ENCODE measurements at regions not wholly inside any gene's neighbourhood (a gene's known extent, or its start where the extent isn't known, plus 50 kb on each side); places are given as distances from the start of the nearest gene placed in this dataset.
"Not testable (repeated sequence)": the region's sequence is repeated elsewhere in the genome, so short reads cannot be mapped to it uniquely, and the experiment has no call there.

DNA sequence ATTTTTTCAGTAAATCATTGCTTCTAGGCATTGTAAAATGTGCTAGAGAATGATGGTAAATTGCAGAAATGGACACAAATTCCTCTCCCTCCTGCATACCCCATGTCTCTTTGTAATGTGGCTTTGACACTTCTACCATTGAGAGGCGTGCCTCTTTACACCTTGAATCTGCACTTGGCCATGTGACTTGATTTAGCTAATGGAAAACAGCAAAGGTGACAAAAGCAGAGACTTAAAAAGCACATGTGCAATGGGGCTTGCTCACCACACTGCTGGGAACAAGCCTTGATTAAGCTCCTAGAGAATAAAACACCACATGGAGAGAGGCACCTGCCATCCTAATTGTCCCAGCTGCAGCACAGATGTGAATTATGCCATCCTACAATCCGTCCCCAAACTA lies 69.9 kb upstream of the NAA35 start:
- Histone ChIP-seq H3K36me3 (ENCODE audit: control insufficient read depth in 3 of 3, insufficient read depth in 2 of 3, low read depth in 1 of 3, low read length in 3 of 3) (no peaks in the 10 kb centered on the region), H3K27me3 (ENCODE audit: control insufficient read depth in 3 of 3, insufficient read depth in 3 of 3, low read length in 3 of 3) (no peaks in the 10 kb centered on the region), H3K4me1 (ENCODE audit: control insufficient read depth in 3 of 3, insufficient read depth in 2 of 3, low read depth in 1 of 3, low read length in 2 of 3) (no peaks in the 10 kb centered on the region), H3K4me3 (ENCODE audit: low read depth in 1 of 3, low read length in 3 of 3) (no peak overlapping the region), H3K9me3 (ENCODE audit: control insufficient read depth in 2 of 2, insufficient read depth in 1 of 2, low read depth in 1 of 2, low read length in 1 of 2) (no peaks in the 10 kb centered on the region), H3K27ac (ENCODE audit: low read depth in 1 of 3, low read length in 2 of 3) (no peak overlapping the region)
- 71 to 75% (median 75%) methylated on average over 2 of the region's 2 CpGs for WGBS, 3 donors
- DNase-seq (no peak), FAIRE-seq (no peak)

DNA sequence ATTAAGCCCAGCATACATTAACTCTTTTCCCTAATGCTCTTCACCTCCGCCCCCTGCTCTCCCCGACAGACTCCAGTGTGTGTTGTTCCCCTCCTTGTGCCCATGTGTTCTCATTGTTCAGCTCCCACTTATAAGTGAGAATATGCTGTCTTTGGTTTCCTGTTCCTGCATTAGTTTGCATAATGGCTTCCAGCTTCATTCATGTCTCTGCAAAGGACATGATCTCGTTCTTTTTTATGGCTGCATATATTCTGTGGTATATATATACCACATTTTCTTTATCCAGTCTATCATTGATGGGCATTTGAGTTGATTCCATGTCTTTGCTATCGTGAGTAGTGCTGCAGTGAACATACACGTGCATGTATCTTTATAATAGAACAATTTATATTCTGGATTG lies 69.3 kb upstream of the NAA35 start:
- H3K9me3 ChIP-seq (ENCODE audit: control insufficient read depth in 2 of 2, insufficient read depth in 1 of 2, low read depth in 1 of 2, low read length in 1 of 2); DNase-seq; H3K27ac ChIP-seq (ENCODE audit: low read depth in 1 of 3, low read length in 2 of 3); H3K4me1 ChIP-seq (ENCODE audit: control insufficient read depth in 3 of 3, insufficient read depth in 2 of 3, low read depth in 1 of 3, low read length in 2 of 3); H3K4me3 ChIP-seq (ENCODE audit: low read depth in 1 of 3, low read length in 3 of 3); H3K27me3 ChIP-seq (ENCODE audit: control insufficient read depth in 3 of 3, insufficient read depth in 3 of 3, low read length in 3 of 3); FAIRE-seq; H3K36me3 ChIP-seq (ENCODE audit: control insufficient read depth in 3 of 3, insufficient read depth in 2 of 3, low read depth in 1 of 3, low read length in 3 of 3): not testable (repeated sequence)
- 59 to 80% (median 78%) methylated on average over 5 of the region's 5 CpGs for WGBS, 3 donors

DNA sequence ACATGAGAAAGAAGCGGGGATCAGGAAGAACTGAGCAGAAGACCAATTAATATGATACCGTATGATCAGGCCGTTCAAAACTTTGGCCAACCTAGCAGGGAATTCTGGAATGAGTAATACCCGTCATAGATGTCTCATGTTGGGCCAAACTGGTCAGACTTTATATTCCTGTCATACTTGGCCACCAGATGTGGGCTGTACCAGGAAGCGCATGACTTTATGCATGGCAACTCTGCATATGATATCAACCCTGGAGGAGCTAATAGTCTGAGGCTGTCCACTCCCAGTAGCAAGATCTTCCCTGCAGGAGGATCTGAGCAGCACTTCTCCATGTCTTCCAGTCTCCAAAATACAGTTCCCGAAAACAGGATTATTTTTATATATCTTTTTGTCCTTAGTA lies 68.5 kb upstream of the NAA35 start:
- Histone ChIP-seq H3K4me1 (ENCODE audit: control insufficient read depth in 3 of 3, insufficient read depth in 2 of 3, low read depth in 1 of 3, low read length in 2 of 3) (no peaks in the 10 kb centered on the region), H3K4me3 (ENCODE audit: low read depth in 1 of 3, low read length in 3 of 3) (no peak overlapping the region), H3K27me3 (ENCODE audit: control insufficient read depth in 3 of 3, insufficient read depth in 3 of 3, low read length in 3 of 3) (no peaks in the 10 kb centered on the region), H3K9me3 (ENCODE audit: control insufficient read depth in 2 of 2, insufficient read depth in 1 of 2, low read depth in 1 of 2, low read length in 1 of 2) (no peaks in the 10 kb centered on the region), H3K36me3 (ENCODE audit: control insufficient read depth in 3 of 3, insufficient read depth in 2 of 3, low read depth in 1 of 3, low read length in 3 of 3) (no peaks in the 10 kb centered on the region), H3K27ac (ENCODE audit: low read depth in 1 of 3, low read length in 2 of 3) (no peak overlapping the region)
- DNase-seq = no peak
- no peak for FAIRE-seq
- WGBS, 3 donors = 95 to 96% (median 95%) methylated on average over 6 of the region's 6 CpGs

DNA sequence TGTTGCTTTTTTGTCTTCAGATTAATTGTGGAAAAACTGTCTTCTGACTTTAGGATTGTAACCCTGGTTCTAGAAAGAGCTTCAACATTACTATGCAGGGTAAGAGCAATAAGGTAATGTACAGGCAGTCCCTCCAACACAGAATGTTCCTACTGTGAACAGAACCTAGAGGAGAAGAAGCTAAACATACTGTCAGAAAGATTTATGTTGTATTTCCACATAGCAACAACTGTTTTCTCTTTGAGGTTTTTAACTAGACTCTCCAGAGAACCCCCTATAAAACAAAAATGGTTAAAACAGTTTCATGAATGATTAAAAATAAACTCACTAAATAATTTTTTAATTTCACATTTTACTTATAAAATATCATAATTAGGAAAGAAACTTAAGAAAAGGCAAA lies 64.3 kb upstream of the NAA35 start:
- Histone ChIP-seq H3K27me3 (ENCODE audit: control insufficient read depth in 3 of 3, insufficient read depth in 3 of 3, low read length in 3 of 3) (no peaks in the 10 kb centered on the region), H3K36me3 (ENCODE audit: control insufficient read depth in 3 of 3, insufficient read depth in 2 of 3, low read depth in 1 of 3, low read length in 3 of 3) (no peaks in the 10 kb centered on the region), H3K4me3 (ENCODE audit: low read depth in 1 of 3, low read length in 3 of 3) (no peak overlapping the region), H3K9me3 (ENCODE audit: control insufficient read depth in 2 of 2, insufficient read depth in 1 of 2, low read depth in 1 of 2, low read length in 1 of 2) (no peaks in the 10 kb centered on the region), H3K4me1 (ENCODE audit: control insufficient read depth in 3 of 3, insufficient read depth in 2 of 3, low read depth in 1 of 3, low read length in 2 of 3) (no peaks in the 10 kb centered on the region), H3K27ac (ENCODE audit: low read depth in 1 of 3, low read length in 2 of 3) (no peak overlapping the region)
- FAIRE-seq (peak; percentile 36), DNase-seq (no peak)

DNA sequence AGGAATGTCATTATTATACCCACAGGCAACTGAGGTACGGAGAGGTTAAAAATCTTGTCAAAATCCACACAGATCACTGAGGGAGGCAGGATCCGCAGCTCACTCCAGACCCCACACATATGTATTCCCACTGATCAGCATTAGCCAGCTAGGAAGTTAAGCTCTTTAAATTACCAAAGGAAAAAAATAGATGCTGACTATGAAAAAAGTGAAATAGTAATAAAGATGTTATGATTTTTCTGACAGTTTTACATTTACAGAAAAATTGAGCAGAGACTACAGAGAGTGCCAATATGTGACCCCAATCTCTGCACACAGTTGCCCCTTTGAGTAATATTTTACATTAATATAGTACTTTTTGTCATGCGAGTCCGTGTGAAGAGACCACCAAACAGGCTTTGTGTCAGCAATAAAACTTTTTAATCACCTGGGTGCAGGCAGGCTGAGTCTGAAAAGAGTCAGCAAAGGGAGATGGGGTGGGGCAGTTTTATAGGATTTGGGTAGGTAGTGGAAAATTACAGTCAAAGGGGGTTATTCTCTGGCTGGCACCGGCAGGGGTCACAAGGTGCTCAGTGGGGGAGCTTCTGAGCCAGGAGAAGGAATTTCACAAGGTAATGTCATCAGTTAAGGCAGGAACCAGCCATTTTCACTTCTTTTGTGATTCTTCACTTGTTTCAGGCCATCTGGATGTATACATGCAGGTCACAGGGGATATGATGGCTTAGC lies 61.9 kb upstream of the NAA35 start:
- not testable (repeated sequence) for FAIRE-seq; H3K36me3 ChIP-seq (ENCODE audit: control insufficient read depth in 3 of 3, insufficient read depth in 2 of 3, low read depth in 1 of 3, low read length in 3 of 3); H3K9me3 ChIP-seq (ENCODE audit: control insufficient read depth in 2 of 2, insufficient read depth in 1 of 2, low read depth in 1 of 2, low read length in 1 of 2); H3K27ac ChIP-seq (ENCODE audit: low read depth in 1 of 3, low read length in 2 of 3); H3K4me3 ChIP-seq (ENCODE audit: low read depth in 1 of 3, low read length in 3 of 3); H3K4me1 ChIP-seq (ENCODE audit: control insufficient read depth in 3 of 3, insufficient read depth in 2 of 3, low read depth in 1 of 3, low read length in 2 of 3); H3K27me3 ChIP-seq (ENCODE audit: control insufficient read depth in 3 of 3, insufficient read depth in 3 of 3, low read length in 3 of 3); DNase-seq
- WGBS, 3 donors = 70 to 81% (median 80%) methylated on average over 5 of the region's 5 CpGs

DNA sequence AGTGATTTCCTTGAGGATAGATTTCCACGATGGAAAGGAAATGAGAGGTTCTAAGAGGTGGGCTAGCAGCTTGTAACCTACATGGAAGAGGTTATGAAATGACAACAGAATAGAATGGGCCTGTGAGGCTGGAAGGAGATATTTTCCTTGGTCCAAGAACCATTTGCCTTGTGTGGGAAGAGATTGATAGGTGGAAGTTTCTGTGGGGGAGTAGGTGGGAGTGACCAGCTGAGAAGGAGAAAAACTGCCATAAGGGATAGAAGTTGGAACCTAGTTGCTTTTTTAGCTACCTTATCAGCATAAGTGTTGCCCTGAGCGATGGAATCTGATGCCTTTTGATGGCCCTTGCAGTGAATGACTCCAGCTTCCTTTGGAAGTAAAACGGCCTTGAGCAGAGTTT lies 60.4 kb upstream of the NAA35 start:
- not testable (repeated sequence) for H3K4me1 ChIP-seq (ENCODE audit: control insufficient read depth in 3 of 3, insufficient read depth in 2 of 3, low read depth in 1 of 3, low read length in 2 of 3); H3K9me3 ChIP-seq (ENCODE audit: control insufficient read depth in 2 of 2, insufficient read depth in 1 of 2, low read depth in 1 of 2, low read length in 1 of 2); FAIRE-seq; H3K27ac ChIP-seq (ENCODE audit: low read depth in 1 of 3, low read length in 2 of 3); H3K36me3 ChIP-seq (ENCODE audit: control insufficient read depth in 3 of 3, insufficient read depth in 2 of 3, low read depth in 1 of 3, low read length in 3 of 3); DNase-seq; H3K4me3 ChIP-seq (ENCODE audit: low read depth in 1 of 3, low read length in 3 of 3); H3K27me3 ChIP-seq (ENCODE audit: control insufficient read depth in 3 of 3, insufficient read depth in 3 of 3, low read length in 3 of 3)
- 75 to 87% (median 76%) methylated on average over 3 of the region's 3 CpGs for WGBS, 3 donors

DNA sequence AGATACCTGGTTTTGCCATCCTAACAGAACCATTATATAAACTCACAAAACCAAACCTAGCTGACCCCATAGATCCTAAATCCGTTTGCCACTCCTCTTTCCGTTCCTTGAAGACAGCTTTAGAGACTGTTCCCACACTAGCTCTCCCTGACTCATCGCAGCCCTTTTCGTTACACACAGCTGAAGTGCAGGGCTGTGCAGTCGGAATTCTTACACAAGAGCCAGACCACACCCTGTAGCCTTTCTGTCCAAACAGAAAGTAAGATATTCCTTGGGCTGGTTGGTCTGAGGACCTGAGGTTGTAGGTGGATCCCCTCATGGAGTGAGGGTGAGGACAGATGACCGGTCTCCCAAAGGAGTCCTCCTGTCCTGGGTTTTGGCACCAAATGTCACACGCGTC lies 56.7 kb upstream of the NAA35 start:
- no peak overlapping the region for H3K27ac ChIP-seq (ENCODE audit: low read depth in 1 of 3, low read length in 2 of 3)
- FAIRE-seq = no peak
- DNase-seq = no peak
- no peak overlapping the region for H3K4me3 ChIP-seq (ENCODE audit: low read depth in 1 of 3, low read length in 3 of 3)
- no peaks in the 10 kb centered on the region for H3K4me1 ChIP-seq (ENCODE audit: control insufficient read depth in 3 of 3, insufficient read depth in 2 of 3, low read depth in 1 of 3, low read length in 2 of 3)
- WGBS, 3 donors = 93 to 94% (median 93%) methylated on average over 8 of the region's 8 CpGs
- H3K27me3 ChIP-seq (ENCODE audit: control insufficient read depth in 3 of 3, insufficient read depth in 3 of 3, low read length in 3 of 3) = no peaks in the 10 kb centered on the region
- peaks cover 0 to 4% (median 0%) of the 10 kb centered on the region in 3 donors for H3K36me3 ChIP-seq (ENCODE audit: control insufficient read depth in 3 of 3, insufficient read depth in 2 of 3, low read depth in 1 of 3, low read length in 3 of 3)
- H3K9me3 ChIP-seq (ENCODE audit: control insufficient read depth in 2 of 2, insufficient read depth in 1 of 2, low read depth in 1 of 2, low read length in 1 of 2) = peaks cover 0 to 4% of the 10 kb centered on the region in 2 donors

DNA sequence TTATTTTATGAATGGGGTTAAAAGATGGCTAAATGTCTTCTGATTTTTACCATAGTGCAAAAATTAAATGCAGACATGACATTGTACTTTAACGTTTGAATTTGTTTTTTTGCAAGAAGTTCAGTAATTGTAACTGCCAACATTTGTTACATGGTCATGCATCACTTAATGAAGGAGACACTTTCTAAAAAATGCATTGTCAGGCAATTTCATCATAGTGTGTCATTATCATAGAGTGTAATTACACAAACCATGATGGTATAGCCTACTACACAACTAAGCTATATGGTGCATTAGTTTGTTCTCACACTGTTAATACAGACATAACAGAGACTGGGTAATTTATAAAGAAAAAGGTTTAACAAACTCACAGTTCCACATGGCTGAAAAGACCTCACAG lies 50.0 kb upstream of the NAA35 start:
- WGBS, 3 donors = 77 to 91% (median 83%) methylated on average over 1 of the region's 1 CpG
- DNase-seq = no peak
- FAIRE-seq = no peak
- no peaks in the 10 kb centered on the region for H3K27me3 ChIP-seq (ENCODE audit: control insufficient read depth in 3 of 3, insufficient read depth in 3 of 3, low read length in 3 of 3)
- H3K9me3 ChIP-seq (ENCODE audit: control insufficient read depth in 2 of 2, insufficient read depth in 1 of 2, low read depth in 1 of 2, low read length in 1 of 2) = no peaks in the 10 kb centered on the region
- no peaks in the 10 kb centered on the region for H3K36me3 ChIP-seq (ENCODE audit: control insufficient read depth in 3 of 3, insufficient read depth in 2 of 3, low read depth in 1 of 3, low read length in 3 of 3)
- no peaks in the 10 kb centered on the region for H3K4me1 ChIP-seq (ENCODE audit: control insufficient read depth in 3 of 3, insufficient read depth in 2 of 3, low read depth in 1 of 3, low read length in 2 of 3)
- no peak overlapping the region for H3K4me3 ChIP-seq (ENCODE audit: low read depth in 1 of 3, low read length in 3 of 3)
- no peak overlapping the region for H3K27ac ChIP-seq (ENCODE audit: low read depth in 1 of 3, low read length in 2 of 3)

Data from small intestine (tissue), 7 donors.